Natural killer cell (primary cell): ENCODE measurements at regions not wholly inside any gene's neighbourhood (a gene's known extent, or its start where the extent isn't known, plus 50 kb on each side); places are given as distances from the start of the nearest gene placed in this dataset.

Experiments
- ATAC-seq, 3 donors: fragments of 150-1000 bp in 2 of 3; fragments of 200-7000 bp in 1 of 3; cut with Tn5 transposase; 1 replicate in 1 of 3; 2 replicates in 2 of 3; pipeline ENCODE4 v1.10.0; 2021; ENCODE audit warnings: mild to moderate bottlenecking in 2 of 3, moderate library complexity in 2 of 3
- DNase-seq, 2 donors: peaks; one replicate each; pipeline versions ENCODE4 v3.0.0 to v3.0.0-alpha.2; 2013 to 2021; ENCODE audit warnings: mixed read lengths in 1 of 2
- H3K27ac ChIP-seq: one replicate; pipeline ENCODE4 v1.5.1; 2013; ENCODE audit warnings: mild to moderate bottlenecking, low read length
- H3K27me3 ChIP-seq: one replicate; pipeline ENCODE4 v1.6.1; 2013; ENCODE audit warnings: low read length; ENCODE audit not compliant: control insufficient read depth, insufficient read depth
- H3K36me3 ChIP-seq: one replicate; pipeline ENCODE4 v1.6.1; 2013; ENCODE audit warnings: low read length; ENCODE audit not compliant: control insufficient read depth, insufficient read depth
- H3K4me1 ChIP-seq: one replicate; pipeline ENCODE4 v1.6.1; 2013; ENCODE audit warnings: low read length; ENCODE audit not compliant: control insufficient read depth, insufficient read depth
- H3K4me3 ChIP-seq: one replicate; pipeline ENCODE4 v1.5.1; 2013; ENCODE audit warnings: low read length
- H3K9me3 ChIP-seq: one replicate; pipeline ENCODE4 v1.6.1; 2013; ENCODE audit warnings: low read length; ENCODE audit not compliant: control insufficient read depth, insufficient read depth
- H3K27ac Mint-ChIP-seq, 2 donors: one replicate each; pipeline ENCODE4 v1.8.0; 2022; ENCODE audit warnings: mild to moderate bottlenecking in 2 of 2, mixed read lengths in 2 of 2, moderate library complexity in 1 of 2
- H3K27me3 Mint-ChIP-seq, 2 donors: one replicate each; pipeline ENCODE4 v1.8.0; 2022; ENCODE audit warnings: low read depth in 2 of 2, mixed read lengths in 2 of 2
- H3K36me3 Mint-ChIP-seq: one replicate; pipeline ENCODE4 v1.8.0; 2022; ENCODE audit warnings: mixed read lengths
- H3K4me1 Mint-ChIP-seq, 2 donors: one replicate each; pipeline ENCODE4 v1.8.0; 2022; ENCODE audit warnings: mixed read lengths in 2 of 2
- H3K4me3 Mint-ChIP-seq: one replicate; pipeline ENCODE4 v1.8.0; 2022; ENCODE audit warnings: mild to moderate bottlenecking, moderate library complexity, mixed read lengths
- H3K9me3 Mint-ChIP-seq, 2 donors: one replicate each; pipeline ENCODE4 v1.8.0; 2022; ENCODE audit warnings: mixed read lengths in 2 of 2
- CTCF ChIP-seq: fragments of 200-600 bp; IDR thresholded peaks from one replicate; pipeline ENCODE4 v1.8.0; 2022; ENCODE audit warnings: antibody characterized with exemption
- WGBS: methylation state at CpG from one replicate; pipeline ENCODE4 v1.1.7; 2013; ENCODE audit warnings: missing lambda C conversion rate; ENCODE audit not compliant: insufficient coverage; 5-methylcytosine and 5-hydroxymethylcytosine counted together
- intact Hi-C: fragments of 100-400 bp; cut with micrococcal nuclease; formaldehyde crosslinking; loops from one replicate; pipeline ENCODE4 v1.14.2; 2022

- Histone ChIP-seq H3K27ac (no peak overlapping the region), H3K36me3 (no peaks in the 10 kb centered on the region), H3K9me3 (no peaks in the 10 kb centered on the region), H3K4me3 (no peak overlapping the region), H3K4me1 (no peaks in the 10 kb centered on the region), H3K27me3 (no peaks in the 10 kb centered on the region)
- no peak overlapping the region for H3K27ac Mint-ChIP-seq
- peaks cover 18 to 22% of the 10 kb centered on the region in 2 donors for H3K27me3 Mint-ChIP-seq
- no peak for TF ChIP-seq CTCF
- intact Hi-C loops, result no loop called here
- ATAC-seq (no peak), DNase-seq (no peak)
- no peaks in the 10 kb centered on the region for H3K4me1 Mint-ChIP-seq
- 86% methylated on average over 3 of the region's 3 CpGs for WGBS
- H3K9me3 Mint-ChIP-seq, result no peaks in the 10 kb centered on the region
- H3K4me3 Mint-ChIP-seq, result no peak overlapping the region
- no peaks in the 10 kb centered on the region for H3K36me3 Mint-ChIP-seq
Measured at GRCh38 chr15:93415576-93415975, 326.6 kb upstream of the RGMA start.

GRCh38 chr15:93414576-93415231, 325.7 kb upstream of the RGMA start:
- H3K4me3 ChIP-seq, result no peak overlapping the region
- H3K4me3 Mint-ChIP-seq, result no peak overlapping the region
- no peak overlapping the region for H3K27ac ChIP-seq
- H3K36me3 Mint-ChIP-seq, result no peaks in the 10 kb centered on the region
- no peak overlapping the region for H3K27ac Mint-ChIP-seq
- 85% methylated on average over 11 of the region's 11 CpGs for WGBS
- H3K4me1 ChIP-seq, result no peaks in the 10 kb centered on the region
- H3K27me3 ChIP-seq, result no peaks in the 10 kb centered on the region
- TF ChIP-seq CTCF, result no peak
- ATAC-seq, result peak in 1 of 3 donors; percentile 6
- DNase-seq, result no peak
- intact Hi-C loops, result no loop called here
- H3K36me3 ChIP-seq, result no peaks in the 10 kb centered on the region
- H3K27me3 Mint-ChIP-seq, result peaks cover 11 to 22% of the 10 kb centered on the region in 2 donors
- H3K4me1 Mint-ChIP-seq, result no peaks in the 10 kb centered on the region
- no peaks in the 10 kb centered on the region for H3K9me3 Mint-ChIP-seq
- no peaks in the 10 kb centered on the region for H3K9me3 ChIP-seq

GRCh38 chr15:93413745-93414144, 324.7 kb upstream of the RGMA start:
- no peak for ATAC-seq
- Histone ChIP-seq H3K4me1 (no peaks in the 10 kb centered on the region), H3K27me3 (no peaks in the 10 kb centered on the region), H3K4me3 (no peak overlapping the region), H3K9me3 (no peaks in the 10 kb centered on the region), H3K36me3 (no peaks in the 10 kb centered on the region), H3K27ac (no peak overlapping the region)
- no peaks in the 10 kb centered on the region for H3K4me1 Mint-ChIP-seq
- peaks cover 11 to 18% of the 10 kb centered on the region in 2 donors for H3K27me3 Mint-ChIP-seq
- no peaks in the 10 kb centered on the region for H3K9me3 Mint-ChIP-seq
- H3K27ac Mint-ChIP-seq, result no peak overlapping the region
- 89% methylated on average over 10 of the region's 10 CpGs for WGBS
- no peak for TF ChIP-seq CTCF
- DNase-seq, result no peak
- intact Hi-C loops, result no loop called here
- no peaks in the 10 kb centered on the region for H3K36me3 Mint-ChIP-seq
- no peak overlapping the region for H3K4me3 Mint-ChIP-seq

- 63% methylated on average over 2 of the region's 3 CpGs for WGBS
- no peaks in the 10 kb centered on the region for H3K27me3 ChIP-seq
- intact Hi-C loops, result no loop called here
- H3K4me3 ChIP-seq, result no peak overlapping the region
- Mint-ChIP-seq H3K9me3 (no peaks in the 10 kb centered on the region), H3K36me3 (no peaks in the 10 kb centered on the region), H3K4me1 (no peaks in the 10 kb centered on the region), H3K27ac (no peak overlapping the region), H3K27me3 (peaks cover 12 to 36% of the 10 kb centered on the region in 2 donors), H3K4me3 (no peak overlapping the region)
- H3K9me3 ChIP-seq, result no peaks in the 10 kb centered on the region
- H3K36me3 ChIP-seq, result no peaks in the 10 kb centered on the region
- TF ChIP-seq CTCF, result no peak
- no peak for DNase-seq
- H3K27ac ChIP-seq, result no peak overlapping the region
- ATAC-seq, result no peak
- H3K4me1 ChIP-seq, result no peaks in the 10 kb centered on the region
Measured at GRCh38 chr15:93399121-93399520, 310.1 kb upstream of the RGMA start.
